Endothelial cell of umbilical vein (primary cell): ENCODE measurements at regions not wholly inside any gene's neighbourhood (a gene's known extent, or its start where the extent isn't known, plus 50 kb on each side); places are given as distances from the start of the nearest gene placed in this dataset.
A peak's percentile ranks its signal among the peaks of the same experiment; 100 is the strongest.

Experiments
- BruUV-seq: library from RNA; stranded (reverse); fragments of 400-500 nt; replicated peaks from 2 replicates; lab custom pipeline; 2021; lab: Mats Ljungman, UMichigan
- CTCF ChIA-PET: fragments of 300-600, 350-600 bp; sonication (Branson Sonifier 250); formaldehyde crosslinking; loops from one replicate; lab custom pipeline; 2021; ENCODE audit warnings: antibody characterized with exemption, inconsistent platforms; lab: Charles Lee
- POLR2A ChIA-PET: fragments of 300-600, 350-600 bp; sonication (Branson Sonifier 250); formaldehyde crosslinking; loops from one replicate; lab custom pipeline; 2021; ENCODE audit warnings: antibody characterized with exemption, inconsistent platforms; lab: Charles Lee
- DNase-seq: peaks from one replicate; pipeline ENCODE4 v3.0.0-alpha.2; 2011; ENCODE audit warnings: low read depth, low spot score
- FAIRE-seq: peaks from 2 replicates; lab custom pipeline; 2011; peaks lifted over from hg19 to GRCh38; lab: Jason Lieb, UNC
- H2AFZ ChIP-seq: 2 replicates; pipeline ENCODE4 v1.6.0; 2012; ENCODE audit warnings: low read depth, low read length, control low read depth, inconsistent platforms
- H3K27ac ChIP-seq: 2 replicates; pipeline ENCODE4 v1.5.1; 2011; ENCODE audit warnings: low read depth, mild to moderate bottlenecking, control low read depth, low read length, moderate library complexity; ENCODE audit not compliant: insufficient read depth
- H3K27me3 ChIP-seq, 2 experiments: 2 replicates each; pipeline versions ENCODE4 v1.6.0 to v1.6.1; 2011; ENCODE audit warnings: low read length in 2 of 2, mixed read lengths in 1 of 2; ENCODE audit not compliant: control insufficient read depth in 2 of 2, insufficient read depth in 2 of 2
- H3K36me3 ChIP-seq, 2 experiments: 2 replicates in 1 of 2; 3 replicates in 1 of 2; pipeline ENCODE4 v1.5.1; 2011; ENCODE audit warnings: low read length in 2 of 2, mild to moderate bottlenecking in 1 of 2, moderate library complexity in 1 of 2; ENCODE audit not compliant: control insufficient read depth in 2 of 2, insufficient read depth in 2 of 2; ENCODE audit errors: extremely low read depth in 1 of 2
- H3K4me1 ChIP-seq: 3 replicates; pipeline ENCODE4 v1.5.1; 2011; ENCODE audit warnings: mild to moderate bottlenecking, low read length; ENCODE audit not compliant: control insufficient read depth, insufficient read depth; ENCODE audit errors: extremely low read depth
- H3K4me2 ChIP-seq: 2 replicates; pipeline ENCODE4 v1.6.1; 2011; ENCODE audit warnings: low read length, control low read depth, mixed read lengths; ENCODE audit not compliant: insufficient read depth
- H3K4me3 ChIP-seq, 3 experiments: fragments of 200-600 bp in 1 of 3; sonication (generic), shearing (Covaris generic) in 1 of 3; replicated peaks in 1 of 3; 2 replicates each; pipeline ENCODE4 v1.5.1; 2011 to 2016; ENCODE audit warnings: control low read depth in 3 of 3, low read length in 3 of 3, mild to moderate bottlenecking in 2 of 3, inconsistent platforms in 1 of 3, low read depth in 1 of 3, moderate library complexity in 1 of 3; ENCODE audit not compliant: insufficient read depth in 1 of 3
- H3K79me2 ChIP-seq: 2 replicates; pipeline ENCODE4 v1.6.0; 2012; ENCODE audit warnings: low read length, inconsistent platforms; ENCODE audit not compliant: control insufficient read depth, insufficient read depth
- H3K9ac ChIP-seq: replicated peaks from 2 replicates; pipeline ENCODE3; 2011; ENCODE audit warnings: low read length, control low read depth; ENCODE audit not compliant: insufficient read depth; ENCODE audit errors: extremely low read depth
- H3K9me1 ChIP-seq: replicated peaks from 3 replicates; pipeline ENCODE4 v1.6.0; 2011; ENCODE audit warnings: mild to moderate bottlenecking, low read length; ENCODE audit not compliant: control insufficient read depth, insufficient read depth; ENCODE audit errors: extremely low read depth
- H3K9me3 ChIP-seq: replicated peaks from 2 replicates; pipeline ENCODE4 v1.5.1; 2012; ENCODE audit warnings: low read length, inconsistent platforms; ENCODE audit not compliant: control insufficient read depth, insufficient read depth
- H4K20me1 ChIP-seq: replicated peaks from 2 replicates; pipeline ENCODE3; 2011; ENCODE audit warnings: mild to moderate bottlenecking, low read length; ENCODE audit not compliant: control insufficient read depth, insufficient read depth; ENCODE audit errors: extremely low read depth
- EZH2 ChIP-seq: IDR thresholded peaks from 2 replicates; pipeline ENCODE4 v1.6.1; 2012; ENCODE audit warnings: borderline replicate concordance, low read depth, mild to moderate bottlenecking, moderate library complexity, low read length, inconsistent platforms; ENCODE audit not compliant: severe bottlenecking
- FOS ChIP-seq: IDR thresholded peaks from 2 replicates; pipeline ENCODE4 v1.6.1; 2011; ENCODE audit warnings: mild to moderate bottlenecking, low read length, moderate library complexity, borderline replicate concordance; ENCODE audit not compliant: insufficient read depth
- GATA2 ChIP-seq: IDR thresholded peaks from 2 replicates; pipeline ENCODE4 v1.7.0; 2011; ENCODE audit warnings: low read depth, mild to moderate bottlenecking, moderate library complexity, mixed read lengths, low read length; ENCODE audit not compliant: insufficient read length, insufficient read depth
- JUN ChIP-seq: IDR thresholded peaks from 2 replicates; pipeline ENCODE4 v1.6.1; 2011; ENCODE audit warnings: borderline replicate concordance, low read depth; ENCODE audit not compliant: insufficient read length, insufficient read depth
- MYC ChIP-seq: IDR thresholded peaks from one replicate; pipeline ENCODE4 v1.6.1; 2011; ENCODE audit warnings: mild to moderate bottlenecking, low read depth, low read length
- POLR2A ChIP-seq: IDR thresholded peaks from 2 replicates; pipeline ENCODE4 v1.6.1; 2012; ENCODE audit warnings: low read depth, mild to moderate bottlenecking, control low read depth, low read length
- POLR2AphosphoS5 ChIP-seq: IDR thresholded peaks from 2 replicates; pipeline ENCODE4 v1.6.1; 2012; ENCODE audit warnings: low read depth, mild to moderate bottlenecking, control low read depth, low read length, moderate library complexity; ENCODE audit not compliant: insufficient read depth
- dilution Hi-C: fragments of 300-500 bp; cut with MboI; formaldehyde crosslinking; loops from one replicate; pipeline ENCODE4 v1.15.0; 2019; ENCODE audit warnings: low sequenced_read_pairs; ENCODE audit not compliant: extremely low pct_ligation_motif_present
- intact Hi-C: fragments of 100-400 bp; cut with micrococcal nuclease; formaldehyde crosslinking; loops from one replicate; pipeline ENCODE4 v1.10.0; 2022
- TF ChIP-seq, protein P1 (sequence below), 2 donors: IDR thresholded peaks; 1 replicate in 1 of 2; 2 replicates in 1 of 2; pipeline ENCODE4 v1.5.1; 2011; ENCODE audit warnings: low read length in 2 of 2, mild to moderate bottlenecking in 2 of 2, moderate library complexity in 2 of 2, control low read depth in 1 of 2, inconsistent platforms in 1 of 2, low read depth in 1 of 2; ENCODE audit not compliant: insufficient read depth in 1 of 2; ENCODE audit errors: extremely low read depth in 1 of 2
- TF ChIP-seq, protein P2 (sequence below): IDR thresholded peaks from 2 replicates; pipeline ENCODE4 v1.6.1; 2011; ENCODE audit not compliant: insufficient read depth, insufficient read length

- Histone ChIP-seq H3K9me3 (no peaks in the 10 kb centered on the region), H3K9me1 (no peaks in the 10 kb centered on the region), H2AFZ (no peak overlapping the region), H3K36me3 (no peaks in the 10 kb centered on the region), H3K9ac (no peak overlapping the region), H3K4me3 (no peak overlapping the region), H3K4me1 (peaks cover 7% of the 10 kb centered on the region), H3K27ac (peak overlapping the region; percentile 88), H3K4me2 (no peak overlapping the region), H4K20me1 (no peaks in the 10 kb centered on the region), H3K79me2 (no peaks in the 10 kb centered on the region), H3K27me3 (no peaks in the 10 kb centered on the region)
- intact Hi-C loops (loop anchor here (1.0 to 10.0 kb wide), 9 partner anchors 12 to 451 kb away; partner anchors contain the start of gene FOXC2), dilution Hi-C loops (no loop called here)
- ChIA-PET POLR2A (no interaction called here), CTCF (interaction anchor here (1.1 to 1.5 kb wide), 3 partner anchors 88 to 265 kb away, joined by 3 to 5 read pairs (median 4); no protein-coding TSS in a partner anchor)
- DNase-seq = no peak
- FAIRE-seq = no peak
- no peak for TF ChIP-seq GATA2
- TF ChIP-seq POLR2A = no peak
- no TSS peak for BruUV-seq
These were observed 257.6 kb downstream of the FOXL1 start for GRCh38 chr16:86835982-86836381.

DNA sequence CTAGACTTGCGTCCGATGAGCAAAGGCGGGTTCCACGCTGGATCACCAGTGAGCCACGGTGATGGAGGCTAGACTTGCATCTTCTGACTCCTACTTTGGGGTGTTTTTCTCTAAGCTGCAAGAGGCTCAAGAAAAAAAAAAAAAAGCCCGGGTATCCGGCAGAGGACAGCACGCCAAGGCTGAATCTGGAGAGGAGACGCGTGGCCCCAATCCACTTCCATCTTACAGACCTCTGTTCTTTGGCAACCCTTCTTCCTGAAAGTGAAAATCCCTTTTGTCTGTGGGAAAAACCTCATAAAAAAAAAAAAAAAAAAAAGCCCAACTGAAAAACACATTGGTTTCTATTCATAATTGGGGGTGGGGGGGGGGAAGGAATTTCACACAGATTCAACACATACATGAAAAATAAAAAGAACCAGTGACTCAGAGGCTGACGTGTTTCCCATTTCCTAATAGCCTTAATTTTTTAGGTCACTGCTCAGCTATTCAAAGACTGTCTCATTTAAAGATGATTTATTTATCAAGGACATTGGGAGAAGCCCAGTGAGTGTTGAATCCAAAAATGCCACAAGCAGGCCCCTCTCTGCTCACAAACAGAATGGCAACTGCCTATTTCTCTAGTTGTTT lies 258.3 kb downstream of the FOXL1 start:
- TF ChIP-seq JUN = peak; percentile 90
- TF ChIP-seq, protein P1, sequence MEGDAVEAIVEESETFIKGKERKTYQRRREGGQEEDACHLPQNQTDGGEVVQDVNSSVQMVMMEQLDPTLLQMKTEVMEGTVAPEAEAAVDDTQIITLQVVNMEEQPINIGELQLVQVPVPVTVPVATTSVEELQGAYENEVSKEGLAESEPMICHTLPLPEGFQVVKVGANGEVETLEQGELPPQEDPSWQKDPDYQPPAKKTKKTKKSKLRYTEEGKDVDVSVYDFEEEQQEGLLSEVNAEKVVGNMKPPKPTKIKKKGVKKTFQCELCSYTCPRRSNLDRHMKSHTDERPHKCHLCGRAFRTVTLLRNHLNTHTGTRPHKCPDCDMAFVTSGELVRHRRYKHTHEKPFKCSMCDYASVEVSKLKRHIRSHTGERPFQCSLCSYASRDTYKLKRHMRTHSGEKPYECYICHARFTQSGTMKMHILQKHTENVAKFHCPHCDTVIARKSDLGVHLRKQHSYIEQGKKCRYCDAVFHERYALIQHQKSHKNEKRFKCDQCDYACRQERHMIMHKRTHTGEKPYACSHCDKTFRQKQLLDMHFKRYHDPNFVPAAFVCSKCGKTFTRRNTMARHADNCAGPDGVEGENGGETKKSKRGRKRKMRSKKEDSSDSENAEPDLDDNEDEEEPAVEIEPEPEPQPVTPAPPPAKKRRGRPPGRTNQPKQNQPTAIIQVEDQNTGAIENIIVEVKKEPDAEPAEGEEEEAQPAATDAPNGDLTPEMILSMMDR (IDR thresholded peaks at IDR 0.05; ENCODE audit: extremely low read depth in 1 of 2, insufficient read depth in 1 of 2, low read depth in 1 of 2, low read length in 2 of 2) = no peak
- TF ChIP-seq FOS = peak; percentile 91
- TF ChIP-seq POLR2AphosphoS5 = no peak
- no peak for TF ChIP-seq EZH2
- TF ChIP-seq, protein P2, sequence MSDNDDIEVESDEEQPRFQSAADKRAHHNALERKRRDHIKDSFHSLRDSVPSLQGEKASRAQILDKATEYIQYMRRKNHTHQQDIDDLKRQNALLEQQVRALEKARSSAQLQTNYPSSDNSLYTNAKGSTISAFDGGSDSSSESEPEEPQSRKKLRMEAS = no peak
- TF ChIP-seq MYC = no peak
- no peak for TF ChIP-seq GATA2
- TF ChIP-seq POLR2A = no peak
- Histone ChIP-seq H3K4me3 (no peak overlapping the region), H3K79me2 (no peaks in the 10 kb centered on the region), H3K27me3 (no peaks in the 10 kb centered on the region), H4K20me1 (no peaks in the 10 kb centered on the region), H3K9me3 (no peaks in the 10 kb centered on the region), H3K36me3 (no peaks in the 10 kb centered on the region), H3K9ac (peak overlapping the region; percentile 25), H3K4me2 (peak overlapping the region; percentile 28), H3K9me1 (no peaks in the 10 kb centered on the region), H3K27ac (peak overlapping the region; percentile 88), H2AFZ (no peak overlapping the region), H3K4me1 (peaks cover 7% of the 10 kb centered on the region)
- CTCF ChIA-PET = interaction anchor here (0.9 to 1.5 kb wide), 8 partner anchors 9 to 266 kb away, joined by 3 to 5 read pairs (median 4); no protein-coding TSS in a partner anchor
- FAIRE-seq = peak; percentile 95
- DNase-seq = peak; percentile 93
- no TSS peak for BruUV-seq
- dilution Hi-C loops (no loop called here), intact Hi-C loops (loop anchor here (1.0 to 10.0 kb wide), 8 partner anchors 12 to 452 kb away; no protein-coding TSS in a partner anchor)
- POLR2A ChIA-PET = interaction anchor here (0.8 to 1.0 kb wide), 2 partner anchors 261 to 266 kb away, joined by 3 to 4 read pairs; no protein-coding TSS in a partner anchor
